ENCODE measurements at regions not wholly inside any gene's neighbourhood (a gene's known extent, or its start where the extent isn't known, plus 50 kb on each side); places are given as distances from the start of the nearest gene placed in this dataset.

DNA sequence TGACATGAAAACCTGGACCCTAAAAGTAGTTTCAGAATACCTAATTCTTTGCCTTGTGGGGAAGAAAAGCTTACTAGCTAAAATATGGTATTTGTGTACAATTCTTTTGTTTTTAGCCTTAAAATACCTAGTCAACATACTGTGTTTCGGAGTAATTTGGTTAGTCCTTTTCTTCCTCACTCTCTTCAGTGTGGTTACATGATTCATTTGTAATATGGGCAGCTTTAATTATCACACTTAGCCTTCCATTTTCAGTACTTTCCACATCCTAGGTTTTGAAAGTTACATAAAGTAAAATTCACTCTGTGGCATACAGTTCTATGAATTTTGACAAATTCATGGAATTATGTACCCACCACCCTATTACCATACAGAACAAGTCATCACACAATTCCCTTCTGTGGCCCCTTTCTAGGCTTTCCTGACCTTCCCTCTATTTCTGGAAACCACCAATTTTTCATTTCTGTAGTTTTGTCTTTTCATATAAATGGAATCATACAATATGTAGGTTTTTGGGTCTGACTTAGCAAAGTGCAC lies 96.2 kb downstream of the EMX2 start:
- no peak for DNase-seq

DNA sequence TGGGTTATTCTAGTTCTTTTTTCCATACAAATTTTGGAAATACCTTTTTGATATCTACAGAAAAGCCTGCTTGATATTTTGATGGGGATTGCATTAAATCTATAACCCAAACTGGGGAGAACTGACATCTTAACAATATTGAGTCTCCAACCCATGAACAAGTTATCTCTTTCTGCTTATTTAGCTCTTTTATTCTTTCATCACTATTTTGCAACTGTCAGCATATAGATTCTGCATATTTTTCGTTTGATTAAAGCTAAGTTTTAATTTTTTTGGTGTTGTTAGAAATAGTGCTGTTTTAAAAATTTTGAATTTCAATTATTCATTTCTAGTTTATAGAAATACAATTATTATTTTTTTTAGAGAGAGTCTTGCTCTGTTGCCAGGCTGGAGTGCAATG lies 97.9 kb downstream of the EMX2 start:
- DNase-seq: no peak

DNA sequence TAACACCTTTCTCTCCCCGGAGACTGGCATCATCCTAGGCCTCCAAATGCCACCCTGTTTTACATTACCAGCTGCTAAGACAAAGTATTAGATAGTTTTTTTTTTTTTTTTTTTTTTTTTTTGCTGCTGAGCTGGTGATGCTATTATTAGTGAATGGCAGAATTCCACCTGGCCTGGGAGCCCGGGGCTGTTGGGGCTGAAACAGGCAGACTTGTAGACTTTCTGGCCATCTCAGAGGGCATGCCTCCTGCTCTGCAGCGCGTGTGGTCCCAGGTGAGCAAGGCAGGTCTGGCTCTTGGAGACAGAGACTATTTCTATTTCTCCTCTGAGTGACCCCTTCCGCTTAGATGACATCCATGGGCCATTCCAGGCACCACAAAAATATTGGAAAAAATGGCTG lies 104.2 kb downstream of the EMX2 start:
- DNase-seq: no peak

DNA sequence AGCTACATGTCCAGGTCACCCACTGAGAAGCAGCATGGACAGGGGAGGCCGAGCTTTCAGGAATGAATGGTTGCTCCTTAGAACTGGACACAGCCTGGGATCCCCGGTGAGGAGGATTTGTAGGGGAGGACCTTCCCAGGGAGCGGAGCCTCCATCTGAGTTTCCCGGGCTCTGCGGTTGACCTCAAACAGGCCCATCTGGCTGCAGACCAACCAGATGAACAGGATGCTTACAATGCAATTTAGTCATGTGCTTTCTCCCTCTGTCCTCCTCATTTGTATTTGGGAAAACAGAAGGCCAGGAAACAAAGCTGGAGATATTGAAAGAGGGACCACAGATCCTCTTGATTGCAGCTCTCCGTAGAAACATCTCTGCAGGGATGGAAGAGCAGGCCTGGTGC lies 104.8 kb downstream of the EMX2 start:
- no peak for DNase-seq

DNA sequence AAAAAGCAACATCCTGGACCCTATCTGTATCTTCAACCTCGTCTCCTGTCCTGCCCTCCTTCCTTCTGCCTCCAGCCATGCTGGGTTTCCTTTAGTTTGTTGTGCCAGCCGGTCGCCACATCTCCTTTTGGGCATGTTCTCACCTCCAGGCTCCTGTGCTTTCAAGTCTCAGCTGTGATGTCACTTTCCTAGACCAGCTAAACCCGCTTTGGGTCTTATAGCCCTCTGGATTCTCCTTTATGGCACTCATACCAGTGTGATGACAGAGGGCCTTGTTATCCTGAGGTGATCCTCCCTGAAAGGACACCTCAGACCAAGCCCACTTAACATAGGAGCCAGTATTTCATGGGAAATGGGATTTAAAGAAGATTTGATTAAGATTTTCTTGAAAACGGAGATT lies 108.6 kb downstream of the EMX2 start:
- DNase-seq: no peak

DNA sequence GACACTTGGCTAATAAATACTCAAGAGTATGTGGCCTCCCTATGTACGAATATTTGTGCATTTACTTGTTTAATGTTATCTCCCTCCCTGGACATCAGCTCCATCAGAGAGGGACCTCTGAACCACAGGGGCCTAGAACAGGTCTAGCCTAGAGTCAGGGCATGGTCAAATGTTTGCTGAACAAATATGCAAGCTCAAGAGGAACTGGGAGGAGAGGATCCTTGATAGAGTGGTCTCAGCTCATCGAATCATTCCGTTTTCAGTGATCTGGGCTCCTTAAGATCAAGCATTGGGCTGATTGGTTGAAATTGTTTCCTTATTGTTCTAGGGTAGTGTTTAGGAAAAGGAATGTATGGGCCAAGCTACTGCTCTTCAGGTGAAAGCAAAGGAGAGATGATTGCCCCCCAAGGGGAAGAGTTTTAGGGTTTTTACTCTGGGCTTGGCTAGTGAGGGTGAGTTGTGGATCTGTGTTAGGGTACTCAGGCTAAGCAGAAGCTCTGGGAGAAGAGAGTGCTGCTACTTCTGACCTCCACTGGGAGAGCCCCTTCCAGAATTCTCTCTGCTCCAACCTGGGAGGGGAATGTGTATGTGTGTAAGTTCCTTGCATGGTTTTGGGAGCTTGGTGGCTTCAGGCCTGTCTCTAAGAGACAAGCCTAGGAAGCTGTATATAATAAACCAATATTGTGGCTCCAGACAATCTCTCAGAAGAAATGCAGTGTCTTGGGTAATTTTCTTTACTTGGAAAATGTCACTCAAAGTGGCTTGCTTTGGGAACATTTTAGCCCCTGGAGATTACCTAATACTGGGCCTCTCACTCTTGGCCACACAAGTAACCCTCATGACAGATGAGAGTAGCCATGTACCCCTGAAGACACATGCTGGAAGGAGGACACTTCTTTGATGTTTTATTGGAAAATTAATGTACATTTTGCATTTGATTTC lies 110.0 kb downstream of the EMX2 start:
- no peak for DNase-seq

DNA sequence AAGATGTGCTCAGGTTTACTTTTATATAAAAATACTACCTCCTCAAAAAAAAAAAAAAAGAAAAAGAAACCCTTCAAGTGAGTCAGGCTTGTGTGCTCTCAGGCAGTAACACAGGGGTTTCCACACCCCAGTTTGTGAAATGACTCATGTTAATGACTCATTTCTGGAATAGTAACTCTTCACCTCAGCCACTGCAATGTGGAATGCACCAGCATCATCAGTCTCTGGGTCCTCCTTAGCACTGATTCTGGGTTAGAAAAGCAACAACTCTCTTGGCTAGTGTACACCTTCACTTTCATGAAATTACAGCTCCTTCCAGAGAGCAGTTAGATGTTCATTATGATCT lies 110.6 kb downstream of the EMX2 start:
- DNase-seq: peak; percentile 39

DNA sequence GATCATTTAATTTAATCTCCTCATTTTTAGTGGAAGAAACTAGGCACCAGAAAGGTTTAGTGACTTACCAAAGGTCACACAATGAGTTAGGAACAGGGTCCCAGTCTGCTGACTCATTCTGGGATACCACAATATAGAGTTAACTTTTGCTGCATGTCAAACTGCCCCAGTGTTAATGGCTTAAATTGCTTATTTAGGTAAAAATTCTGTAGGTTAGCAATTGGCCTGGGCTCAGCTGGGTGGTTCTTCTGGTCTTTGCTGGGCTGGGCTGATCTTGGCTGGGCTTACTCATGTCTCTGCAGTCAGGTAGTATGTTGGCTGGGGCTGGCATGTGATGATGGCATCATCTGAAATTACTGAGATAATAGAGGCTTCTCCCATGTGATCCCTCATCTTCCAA lies 111.6 kb downstream of the EMX2 start:
- DNase-seq: no peak

DNA sequence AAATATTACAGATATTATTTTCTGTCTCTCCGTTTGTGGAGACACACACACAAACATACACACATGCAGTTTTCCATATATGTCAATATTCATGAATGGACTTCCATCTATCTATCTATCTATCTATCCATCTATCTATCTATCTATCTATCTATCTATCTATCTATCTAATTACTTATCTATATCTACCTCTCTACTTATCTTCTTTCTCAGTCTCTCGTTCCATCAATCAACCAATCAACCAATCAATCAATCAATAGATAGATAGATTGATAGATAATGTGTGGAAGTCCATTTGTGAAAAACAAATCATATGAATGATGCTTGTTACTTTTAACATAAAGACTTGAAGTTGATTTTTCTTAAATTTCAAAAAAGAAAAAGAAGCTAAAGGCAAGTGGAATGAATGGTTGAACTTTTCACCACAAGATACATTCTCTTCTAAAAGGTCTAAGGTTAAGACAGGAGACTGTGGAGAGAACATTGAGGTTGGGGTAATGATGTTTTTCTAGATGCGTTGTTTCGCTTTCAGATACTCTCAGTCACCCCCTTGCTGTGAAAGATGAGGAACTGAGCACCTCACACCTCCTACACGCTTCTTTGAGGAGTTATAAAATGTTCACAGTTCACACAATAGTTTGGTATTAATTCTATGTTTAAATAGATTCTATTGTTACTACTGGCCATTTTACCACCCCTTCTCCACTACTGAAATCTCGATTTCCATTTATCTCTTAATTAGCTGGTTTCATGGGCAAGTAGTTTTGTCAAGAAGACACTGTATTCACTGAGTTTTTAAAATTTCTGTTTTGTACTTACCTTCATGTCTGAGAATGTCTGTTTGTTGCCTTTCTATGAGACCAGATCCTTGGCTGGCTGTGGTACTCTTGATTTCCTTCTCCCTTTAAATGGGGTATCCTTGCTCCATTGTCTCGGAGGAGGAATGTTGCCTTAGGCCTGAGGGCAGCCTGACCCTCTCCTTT lies 114.1 kb downstream of the EMX2 start:
- DNase-seq: no peak

DNA sequence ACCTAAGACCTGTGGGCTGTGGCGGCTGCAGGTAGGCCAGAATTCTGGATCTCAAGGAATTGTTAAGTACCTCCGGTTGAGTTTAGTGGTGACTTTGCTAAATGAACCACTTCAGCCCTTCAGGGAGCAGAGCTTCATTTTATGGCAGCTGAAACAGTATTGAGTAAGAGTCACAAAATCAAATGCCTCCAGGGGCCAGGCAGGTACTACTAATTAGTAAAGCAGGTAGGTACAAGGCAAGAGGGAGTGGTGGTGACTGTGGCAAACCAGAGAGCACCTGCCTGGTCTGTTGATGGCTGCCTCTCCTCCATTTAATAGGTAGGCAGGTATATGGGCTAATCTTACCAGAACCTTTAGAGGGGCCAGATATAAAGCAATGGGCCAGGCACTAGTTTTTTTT lies 118.8 kb downstream of the EMX2 start:
- no peak for DNase-seq

DNA sequence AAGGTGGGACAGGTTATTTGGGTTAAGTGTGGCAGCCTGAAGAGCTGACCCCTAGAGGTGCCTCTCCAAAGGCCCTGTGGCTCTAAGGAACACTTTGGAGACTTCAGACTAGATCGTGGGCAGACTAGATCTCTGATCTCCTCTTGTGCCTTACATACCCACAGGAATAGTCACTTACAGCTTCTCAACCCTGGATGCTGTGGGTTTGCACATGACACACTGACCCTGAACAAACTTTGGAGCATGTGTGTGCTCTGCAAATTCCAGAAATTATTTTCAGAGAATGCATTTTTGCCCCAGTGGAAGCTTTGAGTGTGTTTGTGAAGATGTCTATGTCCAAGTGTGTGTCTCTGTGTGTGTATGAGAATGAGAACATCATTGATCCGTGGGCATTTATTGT lies 119.6 kb downstream of the EMX2 start:
- no peak for DNase-seq

DNA sequence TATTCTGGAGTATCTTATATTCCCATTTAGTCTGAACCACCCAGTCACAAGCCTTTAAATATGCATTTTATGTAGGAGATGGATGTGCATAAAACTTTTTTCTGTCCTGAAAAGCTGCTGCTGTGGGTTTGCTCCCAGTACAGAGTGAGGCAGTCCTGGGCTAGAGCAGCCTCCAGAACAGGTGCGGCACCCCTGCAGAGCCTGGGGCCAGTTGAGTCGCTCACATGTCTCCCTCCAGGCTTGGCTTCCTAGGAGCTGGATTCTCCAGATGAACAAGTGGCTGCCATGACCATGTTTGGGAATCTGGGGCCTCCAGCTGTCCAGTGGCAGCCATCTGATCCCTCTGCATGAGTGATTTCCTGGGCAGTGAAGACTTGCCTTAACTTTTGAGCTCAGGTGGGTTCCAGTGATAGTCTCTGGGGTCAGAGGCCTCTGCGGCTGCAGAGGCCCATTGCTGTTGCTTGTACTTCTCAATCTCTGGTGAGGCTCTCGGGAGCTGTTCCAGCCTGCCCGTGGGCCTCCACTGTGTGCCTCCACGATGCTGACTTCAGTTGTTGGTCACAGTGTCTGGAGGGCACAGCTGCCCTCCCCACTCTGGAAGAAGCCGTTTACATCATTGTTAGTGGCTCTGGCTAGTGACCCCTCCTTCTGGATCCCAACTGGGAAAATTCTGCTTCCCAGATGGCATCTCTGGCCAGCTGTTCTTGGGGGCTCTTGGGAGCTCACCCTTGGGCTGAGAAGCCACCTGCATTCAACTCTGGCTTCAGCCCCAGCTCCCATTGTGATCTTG lies 120.4 kb downstream of the EMX2 start:
- DNase-seq: no peak

DNA sequence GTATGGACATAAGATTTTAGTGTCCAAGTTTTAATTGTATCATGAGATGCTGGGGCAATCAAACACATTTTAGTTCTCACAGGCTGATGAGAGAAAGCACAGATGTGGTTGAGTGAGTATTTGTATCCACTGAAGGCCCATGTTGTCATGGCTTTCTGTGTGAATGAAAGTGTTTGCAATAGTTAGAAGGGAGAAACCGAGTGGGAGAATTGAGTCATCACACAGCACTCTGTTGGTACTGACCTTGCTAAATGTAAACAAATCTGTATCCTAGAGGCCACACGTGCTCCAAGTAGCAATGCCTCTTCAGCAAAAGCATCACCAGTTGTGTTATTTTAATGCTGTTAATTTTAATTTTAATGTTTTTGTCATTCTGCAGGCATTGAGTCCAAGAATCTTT lies 121.2 kb downstream of the EMX2 start:
- DNase-seq: no peak

DNA sequence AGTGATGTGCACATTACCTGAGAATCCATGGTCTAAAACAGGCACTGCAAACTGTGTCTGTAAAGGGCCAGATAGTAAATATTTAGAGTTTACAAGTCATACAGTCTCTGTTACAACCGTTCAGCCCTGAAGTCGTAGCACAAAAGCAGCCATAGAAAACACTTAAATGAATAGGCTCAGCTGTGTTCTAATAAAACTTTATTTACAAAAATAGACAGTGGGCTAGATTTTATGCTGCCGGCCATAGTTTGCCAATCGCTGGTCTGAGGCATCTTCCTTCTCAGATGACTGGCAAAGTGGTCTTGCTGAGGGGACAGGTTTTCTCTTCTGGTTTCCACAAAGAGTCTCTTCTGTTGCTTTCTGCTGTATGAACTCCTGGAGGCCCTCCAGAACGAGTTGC lies 121.7 kb downstream of the EMX2 start:
- DNase-seq: no peak

DNA sequence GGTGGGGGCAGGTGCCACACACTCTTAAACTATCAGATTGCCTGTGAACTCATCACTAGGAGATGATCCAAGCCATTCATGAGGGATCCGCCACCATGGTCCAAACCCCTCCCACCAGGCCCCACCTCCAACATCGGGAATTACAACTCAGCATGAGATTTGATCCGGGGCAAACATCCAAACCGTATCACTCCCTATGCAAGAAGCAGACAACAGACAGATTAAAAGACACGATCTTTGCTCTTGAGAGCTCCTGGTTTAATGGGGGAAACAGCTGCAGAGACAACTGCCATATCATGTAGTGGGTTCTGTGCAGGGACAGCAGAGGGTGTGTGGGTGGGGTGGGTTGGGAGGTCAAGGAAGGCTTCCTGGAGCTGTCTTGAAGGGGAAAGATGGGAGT lies 123.6 kb downstream of the EMX2 start:
- DNase-seq: no peak

DNA sequence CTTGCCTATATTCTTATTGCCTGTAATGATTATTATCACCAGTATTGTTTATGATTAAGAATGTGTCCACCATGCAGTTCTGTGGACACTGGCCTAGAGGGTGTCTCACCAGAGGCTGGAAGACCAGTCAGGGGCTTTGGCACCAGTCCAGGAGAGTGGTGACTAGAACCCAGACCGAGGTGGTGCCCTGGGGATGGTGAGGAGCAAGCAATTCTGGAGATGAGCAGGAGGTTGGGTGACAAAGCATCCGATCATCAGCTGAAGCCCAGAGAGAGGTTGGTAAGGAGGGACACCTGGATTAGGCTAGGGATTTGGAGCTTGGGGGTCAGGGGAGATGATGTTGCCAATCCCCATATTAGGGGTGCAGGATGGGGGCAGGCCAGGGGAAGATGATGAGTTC lies 124.4 kb downstream of the EMX2 start:
- no peak for DNase-seq

DNA sequence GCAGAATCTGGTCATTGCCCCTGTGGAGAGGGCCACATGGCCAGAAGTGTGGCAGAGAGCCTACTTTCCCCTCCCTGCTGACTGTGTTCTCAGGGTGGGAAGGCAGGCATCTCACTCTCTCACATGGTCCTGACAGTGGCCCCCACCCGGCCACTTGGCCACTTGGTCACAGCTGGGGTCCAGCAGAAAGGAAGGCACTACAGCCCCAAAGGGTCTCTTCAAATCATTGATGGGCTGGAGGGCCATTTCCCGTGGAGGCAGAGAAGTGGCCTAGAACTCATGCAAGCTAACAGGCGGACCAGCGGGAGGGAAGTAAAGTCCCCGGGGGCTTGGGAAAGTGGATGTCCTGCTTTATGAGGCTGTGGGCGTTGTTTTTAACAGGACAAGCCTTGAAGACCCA lies 125.3 kb downstream of the EMX2 start:
- DNase-seq: no peak

DNA sequence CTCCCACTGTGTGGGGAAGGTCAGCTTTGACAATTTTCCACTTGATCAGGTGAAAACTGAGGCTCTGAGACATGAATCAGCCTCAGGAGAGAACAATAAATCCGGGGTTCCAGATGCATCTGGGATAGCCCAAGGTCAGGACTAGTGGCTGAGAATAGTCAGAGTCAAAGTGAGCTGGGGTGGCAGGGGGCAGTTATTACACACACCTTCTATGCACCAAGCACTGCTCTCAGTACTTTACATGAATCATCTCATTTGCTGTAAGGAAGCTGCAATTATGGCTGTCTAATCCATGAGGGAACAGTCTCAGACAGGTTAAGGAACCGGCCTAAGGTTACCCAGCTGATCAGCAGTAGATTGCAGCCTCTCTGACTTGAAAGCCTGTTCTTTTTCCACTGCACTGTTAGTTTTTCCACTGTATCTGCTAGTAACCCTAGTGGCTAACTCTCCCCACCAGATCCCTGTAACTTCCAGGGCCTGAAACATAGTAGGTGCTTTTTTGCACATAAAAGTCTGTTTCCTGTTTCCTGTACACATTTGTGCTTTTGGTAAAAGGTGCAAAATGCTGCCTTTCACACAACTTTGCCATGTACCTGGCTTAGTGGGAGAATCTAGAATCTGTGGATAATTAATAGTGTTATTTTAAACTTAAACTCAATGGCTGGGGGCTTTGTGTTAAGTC lies 125.9 kb downstream of the EMX2 start:
- DNase-seq: no peak

DNA sequence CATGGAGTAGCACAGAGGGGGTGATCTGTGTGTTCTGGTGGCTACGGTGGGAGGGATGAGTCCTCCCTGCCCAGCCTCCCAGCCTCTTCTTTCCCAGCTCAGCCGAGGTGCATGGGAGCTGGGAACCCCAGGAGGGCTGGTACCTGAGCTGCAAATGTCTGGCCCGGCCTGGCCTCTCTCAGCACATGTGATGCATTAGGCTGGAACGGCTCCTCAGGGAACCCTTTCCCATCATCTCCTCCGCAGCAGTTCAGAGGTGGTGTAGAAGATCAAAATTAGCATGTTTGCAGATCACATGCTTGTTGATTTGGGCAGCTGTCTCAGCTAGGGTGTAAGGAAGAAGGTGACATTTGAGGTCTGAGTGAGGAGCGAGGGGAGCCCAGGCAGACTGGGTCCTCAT lies 126.6 kb downstream of the EMX2 start:
- no peak for DNase-seq

DNA sequence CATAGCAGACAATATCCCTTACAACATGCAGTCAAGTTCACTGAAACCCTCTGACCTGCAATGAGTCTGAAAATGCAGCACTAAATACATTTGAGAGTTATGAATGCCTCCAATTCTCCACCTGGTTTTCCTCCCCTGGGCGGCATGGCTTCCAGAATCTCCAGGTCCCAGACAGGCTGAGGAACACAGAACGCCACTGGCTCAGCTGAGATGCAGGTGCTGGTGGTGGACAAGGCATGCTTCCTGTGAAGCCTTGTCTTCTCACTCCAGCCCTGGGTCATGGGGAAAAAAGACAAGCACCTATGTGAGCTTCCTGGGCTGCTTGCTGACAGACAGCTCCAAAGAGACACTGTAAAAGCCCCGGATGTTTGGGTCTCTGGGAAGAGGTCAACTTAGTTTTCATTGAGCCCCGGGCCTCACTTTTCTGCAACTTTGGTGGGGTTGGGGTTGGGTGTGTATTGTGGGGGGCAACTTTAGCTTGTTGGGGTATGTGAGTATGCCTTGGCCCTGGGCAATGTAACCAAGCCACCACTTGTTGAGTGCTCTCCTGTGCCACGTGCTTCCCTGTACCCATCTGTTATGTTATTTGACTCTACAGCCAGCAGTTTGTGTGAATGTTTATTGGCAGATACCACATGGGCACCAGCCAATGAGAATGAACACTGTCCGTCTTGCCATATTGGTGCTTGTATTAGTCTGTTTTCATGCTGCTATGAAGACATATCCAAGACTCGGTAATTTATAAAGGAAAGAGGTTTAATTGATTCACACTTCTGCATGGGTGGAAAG lies 127.8 kb downstream of the EMX2 start:
- DNase-seq: no peak

DNA sequence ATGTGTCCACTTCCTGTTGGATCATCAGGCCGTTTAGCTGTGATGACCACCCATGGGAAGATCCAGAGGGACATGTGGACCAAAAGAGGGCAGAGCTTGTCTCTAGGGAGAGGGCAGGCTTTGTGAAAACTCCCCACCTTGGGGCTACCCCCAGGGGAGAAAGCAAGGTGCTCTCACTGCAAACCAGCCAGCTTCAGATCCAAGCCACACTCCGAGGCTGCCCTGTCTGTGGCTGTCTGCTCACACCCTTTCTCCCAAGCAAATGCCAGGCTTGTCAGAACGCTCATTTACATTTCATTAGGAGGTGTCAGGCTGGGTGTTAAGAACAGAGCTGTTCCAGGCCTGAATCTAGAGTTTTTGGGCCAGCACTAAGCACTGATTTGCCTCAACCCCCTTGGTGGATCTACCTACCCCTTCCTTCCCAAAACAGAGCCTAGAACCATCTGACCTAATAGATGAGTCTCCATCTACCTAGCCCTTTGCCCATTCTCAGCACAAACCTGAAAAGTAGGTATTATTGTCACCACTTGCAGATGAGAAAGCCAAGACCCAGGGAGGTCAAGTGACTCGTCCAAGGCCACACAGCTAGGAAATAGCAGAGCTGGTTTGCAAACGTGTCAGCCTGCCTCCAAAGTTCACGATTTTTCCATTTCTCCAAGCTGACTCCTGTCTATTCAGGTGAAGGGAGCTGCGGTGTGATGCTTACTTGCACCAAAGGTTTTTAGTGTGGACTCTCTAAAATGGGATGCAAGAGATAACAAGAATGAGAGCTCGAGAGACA lies 130.9 kb downstream of the EMX2 start:
- no peak for DNase-seq

All from stimulated activated CD8-positive, alpha-beta memory T cell treated with anti-CD3 and anti-CD28 coated beads, Interleukin-4, amount 100 ng/mL, for 48 hours (primary cell).